ENCODE measurements at regions not wholly inside any gene's neighbourhood (a gene's known extent, or its start where the extent isn't known, plus 50 kb on each side); places are given as distances from the start of the nearest gene placed in this dataset.

DNA sequence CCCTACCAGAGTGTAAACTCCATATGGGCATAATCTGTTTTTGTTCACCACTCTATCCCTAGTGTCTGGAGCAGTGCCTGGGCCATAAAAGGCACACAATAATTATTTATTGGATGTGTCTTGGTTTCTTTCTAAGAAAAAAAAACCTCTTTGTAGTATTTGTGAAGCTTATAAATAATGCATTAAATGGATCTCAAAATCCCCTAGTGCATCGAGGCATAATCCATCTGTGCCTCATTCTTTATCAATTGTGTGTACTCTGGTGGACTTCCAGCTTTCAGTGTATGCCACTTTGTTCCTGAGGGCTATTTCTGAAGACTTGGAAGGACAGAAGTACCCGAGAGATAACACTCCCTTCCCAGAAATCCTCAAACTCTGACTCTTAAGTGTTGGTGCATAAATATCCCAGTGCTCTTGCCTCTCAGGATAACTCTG lies 255.0 kb upstream of the PHYHIPL start:
- H2AFZ ChIP-seq (ENCODE audit: control insufficient read depth, low read depth, low read length), result no peak overlapping the region
- no TSS peak for BruUV-seq (replicated peaks)

More for the DNA sequence above, 255.0 kb upstream of the PHYHIPL start:
- H3K4me1 ChIP-seq (ENCODE audit: control insufficient read depth, insufficient read depth, low read length), result no peaks in the 10 kb centered on the region
- no peaks in the 10 kb centered on the region for H3K36me3 ChIP-seq (ENCODE audit: control insufficient read depth in 2 of 2, insufficient read depth in 2 of 2, low read length in 1 of 2)
- RAD21 ChIA-PET (ENCODE audit: unreplicated experiment), result interaction anchor here (0.7 to 1.6 kb wide), 7 partner anchors 9 to 48 kb away, joined by 3 to 5 read pairs (median 3); no protein-coding TSS in a partner anchor
- no peaks in the 10 kb centered on the region for H3K9me3 ChIP-seq (replicated peaks; ENCODE audit: control insufficient read depth, insufficient read depth, low read length)
- in situ Hi-C loops (cut with MboI) (no loop called here), intact Hi-C loops (cut with micrococcal nuclease; ENCODE audit: unreplicated experiment) (no loop called here)
- FAIRE-seq (no peak), ATAC-seq (no peak), DNase-seq (ENCODE audit: low read depth, low spot score) (no peak)
- no peak overlapping the region for H3K9ac ChIP-seq (ENCODE audit: control insufficient read depth, insufficient read depth, low read length)
- no peak overlapping the region for H3K4me3 ChIP-seq
- H3K79me2 ChIP-seq (ENCODE audit: control insufficient read depth, insufficient read depth, low read length), result no peaks in the 10 kb centered on the region
- TF ChIP-seq RCOR1 (conservative IDR thresholded peaks at IDR 0.05; ENCODE audit: low read depth, low read length) (no peak), ZNF384 (IDR thresholded peaks at IDR 0.05; ENCODE audit: borderline replicate concordance, low read depth, low read length) (no peak), KLF5 (IDR thresholded peaks at IDR 0.05; ENCODE audit: partially characterized antibody) (no peak), RB1 (IDR thresholded peaks at IDR 0.05; ENCODE audit: borderline replicate concordance) (no peak), GATAD2B (conservative IDR thresholded peaks at IDR 0.05; ENCODE audit: low read depth) (no peak), SUZ12 (IDR thresholded peaks at IDR 0.05; ENCODE audit: unreplicated experiment) (no peak), SMAD1 (IDR thresholded peaks at IDR 0.05; ENCODE audit: low read depth, partially characterized antibody) (no peak), NRF1 (conservative IDR thresholded peaks at IDR 0.05; ENCODE audit: low read depth, low read length) (no peak), EGR1 (IDR thresholded peaks at IDR 0.05; ENCODE audit: borderline replicate concordance in 1 of 2, low read depth in 2 of 2, low read length in 2 of 2) (no peak)
- TF ChIP-seq, protein P1, sequence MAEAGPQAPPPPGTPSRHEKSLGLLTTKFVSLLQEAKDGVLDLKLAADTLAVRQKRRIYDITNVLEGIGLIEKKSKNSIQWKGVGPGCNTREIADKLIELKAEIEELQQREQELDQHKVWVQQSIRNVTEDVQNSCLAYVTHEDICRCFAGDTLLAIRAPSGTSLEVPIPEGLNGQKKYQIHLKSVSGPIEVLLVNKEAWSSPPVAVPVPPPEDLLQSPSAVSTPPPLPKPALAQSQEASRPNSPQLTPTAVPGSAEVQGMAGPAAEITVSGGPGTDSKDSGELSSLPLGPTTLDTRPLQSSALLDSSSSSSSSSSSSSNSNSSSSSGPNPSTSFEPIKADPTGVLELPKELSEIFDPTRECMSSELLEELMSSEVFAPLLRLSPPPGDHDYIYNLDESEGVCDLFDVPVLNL (IDR thresholded peaks at IDR 0.05; ENCODE audit: low read depth, low read length), result no peak
- TF ChIP-seq, protein P2, sequence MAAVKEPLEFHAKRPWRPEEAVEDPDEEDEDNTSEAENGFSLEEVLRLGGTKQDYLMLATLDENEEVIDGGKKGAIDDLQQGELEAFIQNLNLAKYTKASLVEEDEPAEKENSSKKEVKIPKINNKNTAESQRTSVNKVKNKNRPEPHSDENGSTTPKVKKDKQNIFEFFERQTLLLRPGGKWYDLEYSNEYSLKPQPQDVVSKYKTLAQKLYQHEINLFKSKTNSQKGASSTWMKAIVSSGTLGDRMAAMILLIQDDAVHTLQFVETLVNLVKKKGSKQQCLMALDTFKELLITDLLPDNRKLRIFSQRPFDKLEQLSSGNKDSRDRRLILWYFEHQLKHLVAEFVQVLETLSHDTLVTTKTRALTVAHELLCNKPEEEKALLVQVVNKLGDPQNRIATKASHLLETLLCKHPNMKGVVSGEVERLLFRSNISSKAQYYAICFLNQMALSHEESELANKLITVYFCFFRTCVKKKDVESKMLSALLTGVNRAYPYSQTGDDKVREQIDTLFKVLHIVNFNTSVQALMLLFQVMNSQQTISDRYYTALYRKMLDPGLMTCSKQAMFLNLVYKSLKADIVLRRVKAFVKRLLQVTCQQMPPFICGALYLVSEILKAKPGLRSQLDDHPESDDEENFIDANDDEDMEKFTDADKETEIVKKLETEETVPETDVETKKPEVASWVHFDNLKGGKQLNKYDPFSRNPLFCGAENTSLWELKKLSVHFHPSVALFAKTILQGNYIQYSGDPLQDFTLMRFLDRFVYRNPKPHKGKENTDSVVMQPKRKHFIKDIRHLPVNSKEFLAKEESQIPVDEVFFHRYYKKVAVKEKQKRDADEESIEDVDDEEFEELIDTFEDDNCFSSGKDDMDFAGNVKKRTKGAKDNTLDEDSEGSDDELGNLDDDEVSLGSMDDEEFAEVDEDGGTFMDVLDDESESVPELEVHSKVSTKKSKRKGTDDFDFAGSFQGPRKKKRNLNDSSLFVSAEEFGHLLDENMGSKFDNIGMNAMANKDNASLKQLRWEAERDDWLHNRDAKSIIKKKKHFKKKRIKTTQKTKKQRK (IDR thresholded peaks at IDR 0.05; ENCODE audit: low read depth, low read length), result no peak
- TF ChIP-seq, protein P3, sequence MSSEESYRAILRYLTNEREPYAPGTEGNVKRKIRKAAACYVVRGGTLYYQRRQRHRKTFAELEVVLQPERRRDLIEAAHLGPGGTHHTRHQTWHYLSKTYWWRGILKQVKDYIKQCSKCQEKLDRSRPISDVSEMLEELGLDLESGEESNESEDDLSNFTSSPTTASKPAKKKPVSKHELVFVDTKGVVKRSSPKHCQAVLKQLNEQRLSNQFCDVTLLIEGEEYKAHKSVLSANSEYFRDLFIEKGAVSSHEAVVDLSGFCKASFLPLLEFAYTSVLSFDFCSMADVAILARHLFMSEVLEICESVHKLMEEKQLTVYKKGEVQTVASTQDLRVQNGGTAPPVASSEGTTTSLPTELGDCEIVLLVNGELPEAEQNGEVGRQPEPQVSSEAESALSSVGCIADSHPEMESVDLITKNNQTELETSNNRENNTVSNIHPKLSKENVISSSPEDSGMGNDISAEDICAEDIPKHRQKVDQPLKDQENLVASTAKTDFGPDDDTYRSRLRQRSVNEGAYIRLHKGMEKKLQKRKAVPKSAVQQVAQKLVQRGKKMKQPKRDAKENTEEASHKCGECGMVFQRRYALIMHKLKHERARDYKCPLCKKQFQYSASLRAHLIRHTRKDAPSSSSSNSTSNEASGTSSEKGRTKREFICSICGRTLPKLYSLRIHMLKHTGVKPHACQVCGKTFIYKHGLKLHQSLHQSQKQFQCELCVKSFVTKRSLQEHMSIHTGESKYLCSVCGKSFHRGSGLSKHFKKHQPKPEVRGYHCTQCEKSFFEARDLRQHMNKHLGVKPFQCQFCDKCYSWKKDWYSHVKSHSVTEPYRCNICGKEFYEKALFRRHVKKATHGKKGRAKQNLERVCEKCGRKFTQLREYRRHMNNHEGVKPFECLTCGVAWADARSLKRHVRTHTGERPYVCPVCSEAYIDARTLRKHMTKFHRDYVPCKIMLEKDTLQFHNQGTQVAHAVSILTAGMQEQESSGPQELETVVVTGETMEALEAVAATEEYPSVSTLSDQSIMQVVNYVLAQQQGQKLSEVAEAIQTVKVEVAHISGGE (CRISPR knock-in tag; IDR thresholded peaks at IDR 0.05), result no peak
- no peaks in the 10 kb centered on the region for H3K27me3 ChIP-seq (replicated peaks in 1 of 2; ENCODE audit: control insufficient read depth in 2 of 2, insufficient read depth in 2 of 2, low read length in 1 of 2)
- no peaks in the 10 kb centered on the region for H4K20me1 ChIP-seq (ENCODE audit: control insufficient read depth, insufficient read depth)
- no peak overlapping the region for H3K27ac ChIP-seq (ENCODE audit: control insufficient read depth, insufficient read depth)
- CTCF ChIA-PET, result interaction anchor here (1.0 to 1.5 kb wide), 3 partner anchors 9 to 31 kb away, joined by 4 to 8 read pairs (median 5); no protein-coding TSS in a partner anchor
- H3K4me2 ChIP-seq (ENCODE audit: control insufficient read depth, insufficient read depth), result no peak overlapping the region
- WGBS (ENCODE audit: insufficient coverage, insufficient replicate concordance, low lambda C conversion rate, missing lambda C conversion rate), result 0% methylated on average over 2 of the region's 2 CpGs
- SMC1A ChIA-PET (ENCODE audit: uncharacterized antibody, unreplicated experiment), result interaction anchor here (0.9 to 2.2 kb wide), 10 partner anchors 9 to 369 kb away, joined by 3 to 18 read pairs (median 4); no protein-coding TSS in a partner anchor
- POLR2A ChIA-PET, result no interaction called here

Data from GM12878 (cell line).